ENCODE measurements at regions not wholly inside any gene's neighbourhood (a gene's known extent, or its start where the extent isn't known, plus 50 kb on each side); places are given as distances from the start of the nearest gene placed in this dataset.
A peak's percentile ranks its signal among the peaks of the same experiment; 100 is the strongest.

- DNase-seq, result no peak
- no peaks in the 10 kb centered on the region for H3K79me1 ChIP-seq (ENCODE audit: insufficient read depth, low read depth, low read length, poor library complexity, severe bottlenecking)
- no peak overlapping the region for H2BK120ac ChIP-seq (ENCODE audit: low read depth, low read length, poor library complexity, severe bottlenecking)
- no peak overlapping the region for H3K14ac ChIP-seq (ENCODE audit: insufficient read depth, low read length)
- H3K9ac ChIP-seq (ENCODE audit: extremely low read depth, insufficient read length, low read length), result no peak overlapping the region
- H3K18ac ChIP-seq (ENCODE audit: insufficient read length, low read depth, low read length), result no peak overlapping the region
- H2BK5ac ChIP-seq (ENCODE audit: insufficient read length, low read length), result no peak overlapping the region
- no peak overlapping the region for H3K4me2 ChIP-seq (ENCODE audit: insufficient read depth, insufficient read length, low read length)
- no peaks in the 10 kb centered on the region for H3K9me3 ChIP-seq (ENCODE audit: control insufficient read depth, low read depth, low read length)
- H3K4me1 Mint-ChIP-seq, result peaks cover 34 to 36% of the 10 kb centered on the region in 2 experiments
- no peak overlapping the region for H3K4ac ChIP-seq (ENCODE audit: low read depth, low read length)
- no CpG with 5 or more reads among the region's 2 CpGs for WGBS (ENCODE audit: extremely low coverage, insufficient read length, low lambda C conversion rate)
- no peaks in the 10 kb centered on the region for H4K20me1 ChIP-seq (ENCODE audit: control insufficient read depth, insufficient read depth, insufficient read length)
- H2BK15ac ChIP-seq (ENCODE audit: low read depth, low read length), result no peak overlapping the region
- no peak for TF ChIP-seq CTCF (conservative IDR thresholded peaks at IDR 0.05)
- H3K4me3 Mint-ChIP-seq, result no peak overlapping the region
- no peak overlapping the region for H4K91ac ChIP-seq (ENCODE audit: insufficient read length, low read depth, low read length)
- no peaks in the 10 kb centered on the region for H3K79me2 ChIP-seq (ENCODE audit: insufficient read depth, low read length)
- no peak overlapping the region for H3K56ac ChIP-seq (ENCODE audit: insufficient read length, low read depth, low read length)
- H3K23ac ChIP-seq (ENCODE audit: insufficient read length, low read depth, low read length), result no peak overlapping the region
- H3K4me1 ChIP-seq (ENCODE audit: insufficient read depth, low read length), result no peaks in the 10 kb centered on the region; the same call in 1 of the 2 replicates
- H2AFZ ChIP-seq (ENCODE audit: low read length), result no peak overlapping the region
- no peak overlapping the region for H4K5ac ChIP-seq (ENCODE audit: insufficient read length, low read depth, low read length)
- H4K8ac ChIP-seq (replicated peaks; ENCODE audit: insufficient read length, low read depth, low read length), result no peak overlapping the region
- no peaks in the 10 kb centered on the region for H3K23me2 ChIP-seq (ENCODE audit: insufficient read length, low read depth, low read length, poor library complexity, severe bottlenecking)
- H3K27ac Mint-ChIP-seq, result peak overlapping the region in 1 of 3 experiments; percentile 43; a peak in 3 of 7 replicates
- no peaks in the 10 kb centered on the region for H3K9me3 Mint-ChIP-seq
- H3K27ac ChIP-seq (ENCODE audit: insufficient read length, low read depth, low read length), result no peak overlapping the region
- no peak overlapping the region for H2BK12ac ChIP-seq (ENCODE audit: insufficient read length, low read depth, low read length)
- H3K27me3 Mint-ChIP-seq (ENCODE audit: low read depth), result no peaks in the 10 kb centered on the region
- no peaks in the 10 kb centered on the region for H3K36me3 Mint-ChIP-seq (ENCODE audit: insufficient read depth in 1 of 3, low read depth in 3 of 3)
- no peaks in the 10 kb centered on the region for H3K27me3 ChIP-seq (ENCODE audit: insufficient read depth, low read length)
- no peak overlapping the region for H2AK5ac ChIP-seq (ENCODE audit: insufficient read length, low read length)
- H2BK20ac ChIP-seq (ENCODE audit: low read depth, low read length, poor library complexity, severe bottlenecking), result no peak overlapping the region
- no peak overlapping the region for H3T11ph ChIP-seq (ENCODE audit: low read length)
Observed at GRCh38 chr5:118196229-118196628, 792.1 kb downstream of the DTWD2 start.
